ENCODE measurements at regions not wholly inside any gene's neighbourhood (a gene's known extent, or its start where the extent isn't known, plus 50 kb on each side); places are given as distances from the start of the nearest gene placed in this dataset.
A peak's percentile ranks its signal among the peaks of the same experiment; 100 is the strongest.

- FAIRE-seq = no peak
- Histone ChIP-seq H3K27ac (ENCODE audit: low read depth in 1 of 3, low read length in 2 of 3) (no peak overlapping the region), H3K4me3 (ENCODE audit: low read depth in 1 of 3, low read length in 3 of 3) (no peak overlapping the region), H3K36me3 (ENCODE audit: control insufficient read depth in 3 of 3, insufficient read depth in 2 of 3, low read depth in 1 of 3, low read length in 3 of 3) (no peaks in the 10 kb centered on the region), H3K4me1 (ENCODE audit: control insufficient read depth in 3 of 3, insufficient read depth in 2 of 3, low read depth in 1 of 3, low read length in 2 of 3) (no peaks in the 10 kb centered on the region), H3K9me3 (ENCODE audit: control insufficient read depth in 2 of 2, insufficient read depth in 1 of 2, low read depth in 1 of 2, low read length in 1 of 2) (no peaks in the 10 kb centered on the region), H3K27me3 (ENCODE audit: control insufficient read depth in 3 of 3, insufficient read depth in 3 of 3, low read length in 3 of 3) (peaks cover 0 to 3% (median 0%) of the 10 kb centered on the region in 3 donors)
- no peak for DNase-seq
- WGBS, 3 donors = 0 to 2% (median 0%) methylated on average over 1 of the region's 1 CpG
These were observed 238.2 kb upstream of the IRS2 start for GRCh38 chr13:110024645-110024980.

GRCh38 chr13:110023729-110024644 is 237.6 kb upstream of the IRS2 start:
- Histone ChIP-seq H3K9me3 (ENCODE audit: control insufficient read depth in 2 of 2, insufficient read depth in 1 of 2, low read depth in 1 of 2, low read length in 1 of 2) (no peaks in the 10 kb centered on the region), H3K27ac (ENCODE audit: low read depth in 1 of 3, low read length in 2 of 3) (no peak overlapping the region), H3K27me3 (ENCODE audit: control insufficient read depth in 3 of 3, insufficient read depth in 3 of 3, low read length in 3 of 3) (peaks cover 0 to 3% (median 0%) of the 10 kb centered on the region in 3 donors), H3K4me1 (ENCODE audit: control insufficient read depth in 3 of 3, insufficient read depth in 2 of 3, low read depth in 1 of 3, low read length in 2 of 3) (no peaks in the 10 kb centered on the region), H3K36me3 (ENCODE audit: control insufficient read depth in 3 of 3, insufficient read depth in 2 of 3, low read depth in 1 of 3, low read length in 3 of 3) (no peaks in the 10 kb centered on the region), H3K4me3 (ENCODE audit: low read depth in 1 of 3, low read length in 3 of 3) (no peak overlapping the region)
- DNase-seq = no peak
- 50 to 69% (median 63%) methylated on average over 14 of the region's 14 CpGs for WGBS, 3 donors
- FAIRE-seq = no peak

GRCh38 chr13:110018009-110018408 is 231.6 kb upstream of the IRS2 start:
- no peaks in the 10 kb centered on the region for H3K4me1 ChIP-seq (ENCODE audit: control insufficient read depth in 3 of 3, insufficient read depth in 2 of 3, low read depth in 1 of 3, low read length in 2 of 3)
- 85 to 87% (median 86%) methylated on average over 11 of the region's 11 CpGs for WGBS, 3 donors
- H3K36me3 ChIP-seq (ENCODE audit: control insufficient read depth in 3 of 3, insufficient read depth in 2 of 3, low read depth in 1 of 3, low read length in 3 of 3) = no peaks in the 10 kb centered on the region
- no peaks in the 10 kb centered on the region for H3K9me3 ChIP-seq (ENCODE audit: control insufficient read depth in 2 of 2, insufficient read depth in 1 of 2, low read depth in 1 of 2, low read length in 1 of 2)
- FAIRE-seq (no peak), DNase-seq (no peak)
- H3K27me3 ChIP-seq (ENCODE audit: control insufficient read depth in 3 of 3, insufficient read depth in 3 of 3, low read length in 3 of 3) = peaks cover 0 to 3% (median 0%) of the 10 kb centered on the region in 3 donors
- H3K27ac ChIP-seq (ENCODE audit: low read depth in 1 of 3, low read length in 2 of 3) = no peak overlapping the region
- H3K4me3 ChIP-seq (ENCODE audit: low read depth in 1 of 3, low read length in 3 of 3) = no peak overlapping the region

GRCh38 chr13:110017379-110017778 is 231.0 kb upstream of the IRS2 start:
- no peak for FAIRE-seq
- WGBS, 3 donors = 61 to 67% (median 65%) methylated on average over 7 of the region's 7 CpGs

GRCh38 chr13:110015253-110015652 is 228.9 kb upstream of the IRS2 start:
- no peak for FAIRE-seq
- WGBS, 3 donors = 66 to 82% (median 67%) methylated on average over 6 of the region's 6 CpGs

More at GRCh38 chr13:110017379-110017778, 231.0 kb upstream of the IRS2 start:
- Histone ChIP-seq H3K27me3 (ENCODE audit: control insufficient read depth in 3 of 3, insufficient read depth in 3 of 3, low read length in 3 of 3) (peaks cover 0 to 3% (median 0%) of the 10 kb centered on the region in 3 donors), H3K4me1 (ENCODE audit: control insufficient read depth in 3 of 3, insufficient read depth in 2 of 3, low read depth in 1 of 3, low read length in 2 of 3) (no peaks in the 10 kb centered on the region), H3K9me3 (ENCODE audit: control insufficient read depth in 2 of 2, insufficient read depth in 1 of 2, low read depth in 1 of 2, low read length in 1 of 2) (no peaks in the 10 kb centered on the region), H3K36me3 (ENCODE audit: control insufficient read depth in 3 of 3, insufficient read depth in 2 of 3, low read depth in 1 of 3, low read length in 3 of 3) (no peaks in the 10 kb centered on the region), H3K4me3 (ENCODE audit: low read depth in 1 of 3, low read length in 3 of 3) (no peak overlapping the region), H3K27ac (ENCODE audit: low read depth in 1 of 3, low read length in 2 of 3) (no peak overlapping the region)
- DNase-seq = no peak

GRCh38 chr13:110014719-110015118 is 228.3 kb upstream of the IRS2 start:
- peak in 1 of 2 donors; percentile 4 for DNase-seq
- H3K4me1 ChIP-seq (ENCODE audit: control insufficient read depth in 3 of 3, insufficient read depth in 2 of 3, low read depth in 1 of 3, low read length in 2 of 3) = no peaks in the 10 kb centered on the region
- H3K9me3 ChIP-seq (ENCODE audit: control insufficient read depth in 2 of 2, insufficient read depth in 1 of 2, low read depth in 1 of 2, low read length in 1 of 2) = no peaks in the 10 kb centered on the region
- H3K27ac ChIP-seq (ENCODE audit: low read depth in 1 of 3, low read length in 2 of 3) = no peak overlapping the region
- peaks cover 0 to 3% (median 0%) of the 10 kb centered on the region in 3 donors for H3K27me3 ChIP-seq (ENCODE audit: control insufficient read depth in 3 of 3, insufficient read depth in 3 of 3, low read length in 3 of 3)
- WGBS, 3 donors = 57 to 72% (median 66%) methylated on average over 4 of the region's 4 CpGs
- no peak overlapping the region for H3K4me3 ChIP-seq (ENCODE audit: low read depth in 1 of 3, low read length in 3 of 3)
- no peaks in the 10 kb centered on the region for H3K36me3 ChIP-seq (ENCODE audit: control insufficient read depth in 3 of 3, insufficient read depth in 2 of 3, low read depth in 1 of 3, low read length in 3 of 3)
- no peak for FAIRE-seq

More at GRCh38 chr13:110015253-110015652, 228.9 kb upstream of the IRS2 start:
- peaks cover 0 to 3% (median 0%) of the 10 kb centered on the region in 3 donors for H3K27me3 ChIP-seq (ENCODE audit: control insufficient read depth in 3 of 3, insufficient read depth in 3 of 3, low read length in 3 of 3)
- DNase-seq = no peak
- H3K36me3 ChIP-seq (ENCODE audit: control insufficient read depth in 3 of 3, insufficient read depth in 2 of 3, low read depth in 1 of 3, low read length in 3 of 3) = no peaks in the 10 kb centered on the region
- H3K27ac ChIP-seq (ENCODE audit: low read depth in 1 of 3, low read length in 2 of 3) = no peak overlapping the region
- no peaks in the 10 kb centered on the region for H3K9me3 ChIP-seq (ENCODE audit: control insufficient read depth in 2 of 2, insufficient read depth in 1 of 2, low read depth in 1 of 2, low read length in 1 of 2)
- no peak overlapping the region for H3K4me3 ChIP-seq (ENCODE audit: low read depth in 1 of 3, low read length in 3 of 3)
- no peaks in the 10 kb centered on the region for H3K4me1 ChIP-seq (ENCODE audit: control insufficient read depth in 3 of 3, insufficient read depth in 2 of 3, low read depth in 1 of 3, low read length in 2 of 3)

- 47 to 70% (median 49%) methylated on average over 2 of the region's 2 CpGs for WGBS, 3 donors
- Histone ChIP-seq H3K27ac (ENCODE audit: low read depth in 1 of 3, low read length in 2 of 3) (no peak overlapping the region), H3K9me3 (ENCODE audit: control insufficient read depth in 2 of 2, insufficient read depth in 1 of 2, low read depth in 1 of 2, low read length in 1 of 2) (no peaks in the 10 kb centered on the region), H3K4me1 (ENCODE audit: control insufficient read depth in 3 of 3, insufficient read depth in 2 of 3, low read depth in 1 of 3, low read length in 2 of 3) (no peaks in the 10 kb centered on the region), H3K36me3 (ENCODE audit: control insufficient read depth in 3 of 3, insufficient read depth in 2 of 3, low read depth in 1 of 3, low read length in 3 of 3) (no peaks in the 10 kb centered on the region), H3K27me3 (ENCODE audit: control insufficient read depth in 3 of 3, insufficient read depth in 3 of 3, low read length in 3 of 3) (no peaks in the 10 kb centered on the region), H3K4me3 (ENCODE audit: low read depth in 1 of 3, low read length in 3 of 3) (no peak overlapping the region)
- FAIRE-seq (no peak), DNase-seq (no peak)
These were observed 225.8 kb upstream of the IRS2 start for GRCh38 chr13:110012102-110012739.

GRCh38 chr13:110010404-110011138 is 224.2 kb upstream of the IRS2 start:
- FAIRE-seq (no peak), DNase-seq (no peak)
- Histone ChIP-seq H3K27ac (ENCODE audit: low read depth in 1 of 3, low read length in 2 of 3) (no peak overlapping the region), H3K4me3 (ENCODE audit: low read depth in 1 of 3, low read length in 3 of 3) (no peak overlapping the region), H3K36me3 (ENCODE audit: control insufficient read depth in 3 of 3, insufficient read depth in 2 of 3, low read depth in 1 of 3, low read length in 3 of 3) (no peaks in the 10 kb centered on the region), H3K4me1 (ENCODE audit: control insufficient read depth in 3 of 3, insufficient read depth in 2 of 3, low read depth in 1 of 3, low read length in 2 of 3) (no peaks in the 10 kb centered on the region), H3K27me3 (ENCODE audit: control insufficient read depth in 3 of 3, insufficient read depth in 3 of 3, low read length in 3 of 3) (no peaks in the 10 kb centered on the region), H3K9me3 (ENCODE audit: control insufficient read depth in 2 of 2, insufficient read depth in 1 of 2, low read depth in 1 of 2, low read length in 1 of 2) (no peaks in the 10 kb centered on the region)
- WGBS, 3 donors = 51 to 68% (median 64%) methylated on average over 5 of the region's 5 CpGs
